Spinal cord (tissue), 9 donors: ENCODE measurements at regions not wholly inside any gene's neighbourhood (a gene's known extent, or its start where the extent isn't known, plus 50 kb on each side); places are given as distances from the start of the nearest gene placed in this dataset.

ENCODE experiments used
- DNase-seq, 6 donors: peaks; one replicate each; pipeline versions ENCODE4 v3.0.0 to v3.0.0-alpha.2; 2013 to 2015; ENCODE audit warnings: low spot score in 6 of 6, low read depth in 4 of 6
- H3K27ac ChIP-seq: one replicate; pipeline ENCODE4 v1.5.1; 2013; ENCODE audit warnings: low read depth, low read length, control low read depth
- H3K27me3 ChIP-seq: one replicate; pipeline ENCODE4 v1.6.1; 2013; ENCODE audit warnings: low read length; ENCODE audit not compliant: control insufficient read depth, insufficient read depth
- H3K36me3 ChIP-seq: one replicate; pipeline ENCODE4 v1.6.1; 2013; ENCODE audit warnings: low read length; ENCODE audit not compliant: control insufficient read depth, insufficient read depth
- H3K4me1 ChIP-seq: one replicate; pipeline ENCODE4 v1.6.1; 2013; ENCODE audit warnings: low read length; ENCODE audit not compliant: control insufficient read depth, insufficient read depth
- H3K4me3 ChIP-seq: one replicate; pipeline ENCODE4 v1.5.1; 2013; ENCODE audit warnings: low read depth, low read length, control low read depth
- H3K9me3 ChIP-seq: one replicate; pipeline ENCODE4 v1.6.1; 2013; ENCODE audit warnings: low read length; ENCODE audit not compliant: control insufficient read depth, insufficient read depth
- WGBS: methylation state at CpG from one replicate; pipeline ENCODE4 v1.1.5; 2013; ENCODE audit warnings: missing lambda C conversion rate; ENCODE audit not compliant: insufficient coverage; 5-methylcytosine and 5-hydroxymethylcytosine counted together
- donor health status: healthy.

DNA sequence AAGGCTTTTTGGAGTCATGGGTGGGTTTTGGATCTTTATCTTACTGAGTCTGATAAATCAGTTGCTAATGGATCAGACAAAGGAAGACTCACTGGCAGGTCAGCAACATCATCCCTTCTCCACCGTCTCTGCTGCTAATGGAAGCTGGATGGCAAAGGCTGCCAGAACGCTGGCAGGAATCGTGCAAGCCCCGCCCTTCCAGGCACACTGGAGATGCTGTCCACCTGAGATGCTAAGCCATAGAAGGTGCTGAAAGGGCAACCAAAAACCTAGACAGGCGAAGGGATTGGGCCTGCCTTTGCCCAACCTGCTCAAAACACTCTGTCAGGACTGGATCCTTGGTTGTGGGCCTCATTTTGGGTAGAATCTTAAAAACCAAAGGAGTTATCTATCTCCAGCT, 139.5 kb upstream of the FSTL4 start:
- 75% methylated on average over 4 of the region's 5 CpGs for WGBS
- no peaks in the 10 kb centered on the region for H3K36me3 ChIP-seq

GRCh38 chr5:133751421-133751820, 139.1 kb upstream of the FSTL4 start:
- no peaks in the 10 kb centered on the region for H3K4me1 ChIP-seq
- H3K36me3 ChIP-seq, result no peaks in the 10 kb centered on the region
- H3K9me3 ChIP-seq, result no peaks in the 10 kb centered on the region
- peak in 1 of 6 donors; percentile 38 for DNase-seq
- no peak overlapping the region for H3K4me3 ChIP-seq
- 63% methylated on average over 5 of the region's 7 CpGs for WGBS
- no peak overlapping the region for H3K27ac ChIP-seq
- H3K27me3 ChIP-seq, result peaks cover 6% of the 10 kb centered on the region

More for the DNA sequence above, 139.5 kb upstream of the FSTL4 start:
- DNase-seq, result no peak
- peaks cover 5% of the 10 kb centered on the region for H3K27me3 ChIP-seq
- no peaks in the 10 kb centered on the region for H3K9me3 ChIP-seq
- no peak overlapping the region for H3K27ac ChIP-seq
- H3K4me1 ChIP-seq, result no peaks in the 10 kb centered on the region
- no peak overlapping the region for H3K4me3 ChIP-seq

GRCh38 chr5:133750856-133751255, 138.5 kb upstream of the FSTL4 start:
- no peak for DNase-seq
- Histone ChIP-seq H3K9me3 (no peaks in the 10 kb centered on the region), H3K27me3 (peaks cover 6% of the 10 kb centered on the region), H3K4me3 (no peak overlapping the region), H3K4me1 (no peaks in the 10 kb centered on the region), H3K27ac (no peak overlapping the region), H3K36me3 (no peaks in the 10 kb centered on the region)
- WGBS, result 97% methylated on average over 5 of the region's 5 CpGs

GRCh38 chr5:133750356-133750755, 138.0 kb upstream of the FSTL4 start:
- no peak overlapping the region for H3K4me3 ChIP-seq
- H3K9me3 ChIP-seq, result no peaks in the 10 kb centered on the region
- WGBS, result 91% methylated on average over 6 of the region's 9 CpGs
- no peak overlapping the region for H3K27ac ChIP-seq
- no peaks in the 10 kb centered on the region for H3K36me3 ChIP-seq
- no peaks in the 10 kb centered on the region for H3K4me1 ChIP-seq
- peaks cover 6% of the 10 kb centered on the region for H3K27me3 ChIP-seq
- DNase-seq, result no peak

DNA sequence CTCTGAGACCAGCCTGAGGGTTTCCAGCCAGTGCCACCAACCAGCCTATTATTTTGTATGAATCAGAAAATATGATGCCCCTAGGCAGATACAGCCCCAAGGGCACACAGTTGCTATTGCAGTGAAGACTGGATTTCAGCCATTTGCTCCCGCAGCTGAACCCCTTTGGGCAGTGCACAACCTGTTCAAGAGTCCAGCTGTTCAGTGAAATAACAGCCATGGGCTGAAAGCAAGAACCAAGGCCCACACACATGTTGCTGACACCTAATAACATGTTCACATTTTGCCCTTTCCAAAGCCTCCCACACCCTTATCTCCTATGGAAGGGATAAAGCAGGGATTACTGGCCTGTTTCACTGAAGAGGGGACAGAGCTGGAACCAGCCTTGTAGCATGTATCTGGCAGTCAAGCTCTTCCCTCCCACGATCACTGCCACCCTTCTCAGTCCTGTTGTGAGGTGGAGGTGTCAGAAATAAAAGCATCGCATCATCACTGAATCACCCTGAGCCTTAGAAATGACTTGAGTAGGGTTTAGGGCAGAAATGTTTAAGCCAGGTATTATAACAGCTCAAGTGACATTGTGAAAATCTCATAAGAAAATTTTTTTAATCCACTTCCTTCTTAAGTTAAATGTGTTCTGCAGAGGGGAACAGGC, 137.1 kb upstream of the FSTL4 start:
- no peak overlapping the region for H3K4me3 ChIP-seq
- DNase-seq, result no peak
- H3K36me3 ChIP-seq, result no peaks in the 10 kb centered on the region
- H3K27ac ChIP-seq, result no peak overlapping the region
- H3K4me1 ChIP-seq, result no peaks in the 10 kb centered on the region
- peaks cover 8% of the 10 kb centered on the region for H3K27me3 ChIP-seq
- WGBS, result 85% methylated on average over 1 of the region's 3 CpGs
- no peaks in the 10 kb centered on the region for H3K9me3 ChIP-seq

DNA sequence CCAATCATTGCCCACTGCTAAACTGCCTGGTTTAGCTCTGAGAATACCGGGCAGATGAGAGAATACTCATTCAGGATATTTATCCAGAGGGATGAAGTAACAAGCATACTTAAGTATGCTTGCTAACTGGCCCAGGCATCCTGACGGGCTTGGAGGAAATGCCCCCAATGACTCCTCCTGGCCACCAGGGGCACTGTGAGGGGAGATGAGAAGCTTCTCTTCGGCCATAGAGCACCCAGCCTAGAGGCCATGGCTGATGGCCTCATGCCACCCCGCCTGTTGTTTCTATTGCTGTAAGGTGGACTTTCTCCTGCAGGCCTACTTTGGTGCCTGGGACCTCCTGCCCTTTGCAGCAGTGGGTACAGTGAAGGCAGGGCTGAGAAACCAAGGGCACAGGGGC, 134.5 kb upstream of the FSTL4 start:
- Histone ChIP-seq H3K4me3 (no peak overlapping the region), H3K9me3 (no peaks in the 10 kb centered on the region), H3K36me3 (no peaks in the 10 kb centered on the region), H3K27me3 (peaks cover 5% of the 10 kb centered on the region), H3K27ac (no peak overlapping the region), H3K4me1 (no peaks in the 10 kb centered on the region)
- 91% methylated on average over 4 of the region's 4 CpGs for WGBS
- DNase-seq, result no peak

GRCh38 chr5:133744960-133745308, 132.6 kb upstream of the FSTL4 start:
- Histone ChIP-seq H3K36me3 (no peaks in the 10 kb centered on the region), H3K27me3 (peaks cover 5% of the 10 kb centered on the region), H3K4me3 (no peak overlapping the region), H3K4me1 (no peaks in the 10 kb centered on the region), H3K9me3 (no peaks in the 10 kb centered on the region), H3K27ac (no peak overlapping the region)
- DNase-seq, result peak in 1 of 6 donors; percentile 40
- 55% methylated on average over 2 of the region's 3 CpGs for WGBS

DNA sequence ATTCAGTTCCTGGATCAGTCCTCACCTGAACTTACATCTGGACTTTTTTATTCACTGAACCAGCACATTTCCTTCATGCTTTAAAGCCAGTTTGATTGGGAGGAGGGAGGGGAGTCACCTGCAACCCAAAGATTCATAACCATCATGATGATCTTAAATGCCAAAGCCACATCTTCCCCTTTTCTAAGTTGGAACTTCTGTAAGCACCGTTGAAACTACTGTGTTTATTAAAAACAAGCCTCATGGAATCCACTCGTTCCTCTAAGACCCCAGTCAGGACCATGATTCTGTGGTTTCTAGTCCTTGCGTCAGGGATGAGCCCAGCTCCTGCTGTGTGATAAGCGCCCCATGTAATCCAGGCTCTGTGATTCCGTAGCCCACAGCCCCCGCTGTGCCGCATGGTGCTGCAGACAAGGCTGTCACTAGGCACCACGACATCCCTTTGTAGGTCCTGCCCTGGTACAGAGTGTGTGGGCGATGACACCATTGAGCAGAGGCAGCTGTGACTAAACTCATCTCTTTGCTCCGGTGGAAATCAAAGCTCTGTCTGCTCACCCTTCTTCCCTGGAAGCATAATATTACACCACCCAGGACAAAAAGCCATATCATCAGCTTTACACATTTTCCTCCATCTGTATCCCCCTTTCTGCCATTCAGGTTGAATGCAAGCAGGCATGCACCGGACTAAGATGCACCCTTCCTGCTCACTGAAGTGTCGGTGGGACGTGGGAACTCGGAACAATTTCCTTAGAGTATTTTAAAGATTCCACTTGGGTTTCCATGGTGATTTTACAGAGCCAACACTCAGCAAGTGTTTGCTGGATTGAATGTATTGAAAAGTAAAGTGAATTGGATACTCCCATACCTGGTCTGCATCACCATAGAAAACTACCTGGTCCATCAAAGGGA, 132.0 kb upstream of the FSTL4 start:
- Histone ChIP-seq H3K27ac (no peak overlapping the region), H3K4me1 (no peaks in the 10 kb centered on the region), H3K4me3 (no peak overlapping the region), H3K9me3 (no peaks in the 10 kb centered on the region), H3K27me3 (peaks cover 5% of the 10 kb centered on the region), H3K36me3 (no peaks in the 10 kb centered on the region)
- 45% methylated on average over 11 of the region's 14 CpGs for WGBS
- DNase-seq, result peak in 1 of 6 donors; percentile 55

DNA sequence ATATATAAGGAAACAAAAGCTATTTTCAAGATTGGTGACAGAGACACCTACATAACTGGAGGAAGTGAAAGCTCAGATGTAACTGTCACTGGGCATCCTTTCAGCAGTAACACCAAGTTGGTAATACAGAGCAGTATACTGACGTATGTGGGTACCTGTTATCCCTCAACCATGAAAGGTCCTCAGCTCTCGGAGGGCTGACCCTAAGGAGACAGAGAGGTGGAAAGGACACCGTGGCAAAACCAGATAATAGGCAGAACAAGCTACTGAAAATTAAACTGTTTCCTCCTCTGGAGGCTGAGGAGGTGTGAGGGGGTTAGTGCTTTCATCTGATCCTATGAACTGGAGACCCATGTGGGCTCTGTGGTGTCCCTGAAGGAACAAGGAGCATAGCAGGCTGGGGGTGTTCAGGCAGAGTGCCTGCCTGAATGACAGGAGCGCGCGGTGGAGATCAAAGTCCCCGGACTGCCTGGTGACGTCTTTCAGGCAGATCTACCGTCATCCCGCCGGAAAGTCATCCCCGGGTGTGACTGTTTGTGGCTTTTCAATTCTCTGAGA, 130.2 kb upstream of the FSTL4 start:
- WGBS, result 92% methylated on average over 8 of the region's 12 CpGs
- Histone ChIP-seq H3K27me3 (peaks cover 4% of the 10 kb centered on the region), H3K36me3 (no peaks in the 10 kb centered on the region), H3K27ac (no peak overlapping the region), H3K9me3 (no peaks in the 10 kb centered on the region), H3K4me1 (no peaks in the 10 kb centered on the region), H3K4me3 (no peak overlapping the region)
- DNase-seq, result no peak
